RWPE2 (cell line): ENCODE measurements at regions not wholly inside any gene's neighbourhood (a gene's known extent, or its start where the extent isn't known, plus 50 kb on each side); places are given as distances from the start of the nearest gene placed in this dataset.
"Not testable (repeated sequence)": the region's sequence is repeated elsewhere in the genome, so short reads cannot be mapped to it uniquely, and the experiment has no call there.

Experiments used
- ATAC-seq: fragments of 200-7000 bp; cut with Tn5 transposase; 3 replicates; pipeline ENCODE4 v1.9.1; 2021; ENCODE audit warnings: low read depth
- DNase-seq: peaks from one replicate; pipeline ENCODE4 v3.0.0-alpha.2; 2020; ENCODE audit warnings: low spot score
- H3K27ac ChIP-seq: fragments of 450-650 bp; 2 replicates; pipeline ENCODE4 v1.5.1; 2017; ENCODE audit warnings: mild to moderate bottlenecking; ENCODE audit not compliant: poor library complexity, severe bottlenecking
- H3K27me3 ChIP-seq: fragments of 250-450 bp; sonication (Bioruptor Pico); 2 replicates; pipeline ENCODE4 v1.5.1; 2021; ENCODE audit warnings: mild to moderate bottlenecking, moderate library complexity; ENCODE audit not compliant: insufficient read depth, poor library complexity, severe bottlenecking
- H3K36me3 ChIP-seq: fragments of 250-450 bp; sonication (Bioruptor Pico); 2 replicates; pipeline ENCODE4 v1.5.1; 2020; ENCODE audit warnings: low read depth, mild to moderate bottlenecking, moderate library complexity
- H3K4me1 ChIP-seq: fragments of 250-450 bp; sonication (Bioruptor Pico); 2 replicates; pipeline ENCODE4 v1.5.1; 2021; ENCODE audit warnings: mild to moderate bottlenecking, moderate library complexity; ENCODE audit not compliant: insufficient read depth, poor library complexity, severe bottlenecking
- H3K4me3 ChIP-seq: fragments of 250-450 bp; sonication (Bioruptor Pico); 2 replicates; pipeline ENCODE4 v1.5.1; 2021; ENCODE audit warnings: mild to moderate bottlenecking, moderate library complexity; ENCODE audit not compliant: severe bottlenecking
- H3K9me3 ChIP-seq: fragments of 250-450 bp; sonication (Bioruptor Pico); 2 replicates; pipeline ENCODE4 v1.5.1; 2021; ENCODE audit warnings: mild to moderate bottlenecking, moderate library complexity; ENCODE audit not compliant: severe bottlenecking
- CTCF ChIP-seq: fragments of 450-650 bp; IDR thresholded peaks from one replicate; pipeline ENCODE4 v1.5.1; 2017; ENCODE audit warnings: mild to moderate bottlenecking, moderate library complexity; ENCODE audit not compliant: poor library complexity, severe bottlenecking

GRCh38 chr13:90652036-90652435 is 695.5 kb upstream of the MIR17HG start:
- ATAC-seq = no peak
- no peak for TF ChIP-seq CTCF

GRCh38 chr13:90654970-90655369 is 692.5 kb upstream of the MIR17HG start:
- Histone ChIP-seq H3K9me3 (peaks cover 10% of the 10 kb centered on the region), H3K27ac (no peak overlapping the region), H3K36me3 (no peaks in the 10 kb centered on the region), H3K4me1 (no peaks in the 10 kb centered on the region), H3K4me3 (no peak overlapping the region), H3K27me3 (no peaks in the 10 kb centered on the region)
- no peak for TF ChIP-seq CTCF
- DNase-seq (no peak), ATAC-seq (no peak)

More at GRCh38 chr13:90652036-90652435, 695.5 kb upstream of the MIR17HG start:
- Histone ChIP-seq H3K36me3 (no peaks in the 10 kb centered on the region), H3K9me3 (peaks cover 12% of the 10 kb centered on the region), H3K4me3 (no peak overlapping the region), H3K27ac (no peak overlapping the region), H3K27me3 (no peaks in the 10 kb centered on the region), H3K4me1 (no peaks in the 10 kb centered on the region)
- no peak for DNase-seq

DNA sequence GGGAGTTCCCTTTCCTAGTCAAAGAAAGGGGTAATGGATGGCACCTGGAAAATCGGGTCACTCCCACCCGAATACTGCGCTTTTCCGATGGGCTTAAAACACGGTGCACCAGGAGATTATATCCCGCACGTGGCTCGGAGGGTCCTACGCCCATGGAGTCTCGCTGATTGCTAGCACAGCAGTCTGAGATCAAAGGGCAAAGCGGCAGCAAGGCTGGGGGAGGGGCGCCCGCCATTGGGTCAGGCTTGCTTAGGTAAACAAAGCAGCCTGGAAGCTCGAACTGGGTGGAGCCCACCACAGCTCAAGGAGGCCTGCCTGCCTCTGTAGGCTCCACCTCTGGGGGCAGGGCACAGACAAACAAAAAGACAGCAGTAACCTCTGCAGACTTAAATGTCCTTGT is 683.3 kb upstream of the MIR17HG start:
- not testable (repeated sequence) for H3K4me3 ChIP-seq, DNase-seq, H3K27ac ChIP-seq, H3K36me3 ChIP-seq, H3K4me1 ChIP-seq, H3K27me3 ChIP-seq, H3K9me3 ChIP-seq, ATAC-seq

GRCh38 chr13:90673746-90674145 is 673.7 kb upstream of the MIR17HG start:
- no peaks in the 10 kb centered on the region for H3K4me1 ChIP-seq
- DNase-seq (no peak), ATAC-seq (no peak)
- H3K36me3 ChIP-seq = no peaks in the 10 kb centered on the region
- H3K27ac ChIP-seq = no peak overlapping the region
- H3K4me3 ChIP-seq = no peak overlapping the region
- no peaks in the 10 kb centered on the region for H3K9me3 ChIP-seq
- no peaks in the 10 kb centered on the region for H3K27me3 ChIP-seq
- no peak for TF ChIP-seq CTCF

DNA sequence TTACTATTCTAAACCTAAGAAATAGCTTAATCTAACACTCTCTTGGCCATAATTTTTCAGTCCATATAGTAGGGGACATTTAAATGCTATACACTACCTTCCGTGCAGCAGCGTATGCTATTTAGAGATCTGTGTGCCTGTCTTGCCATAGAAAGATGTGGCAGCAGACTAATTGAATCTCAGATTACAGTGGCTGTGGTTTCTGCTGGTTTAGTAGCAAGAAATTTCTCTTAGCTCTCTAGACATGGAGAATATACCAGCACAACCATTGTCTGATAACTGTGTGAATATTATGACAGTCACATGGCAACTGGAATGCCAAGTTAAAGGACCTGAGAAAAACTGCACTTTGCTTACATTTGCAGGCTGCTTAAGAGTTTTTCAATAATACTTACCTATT is 672.4 kb upstream of the MIR17HG start:
- DNase-seq = no peak
- Histone ChIP-seq H3K9me3 (no peaks in the 10 kb centered on the region), H3K27me3 (no peaks in the 10 kb centered on the region), H3K27ac (no peak overlapping the region), H3K4me3 (no peak overlapping the region), H3K36me3 (no peaks in the 10 kb centered on the region), H3K4me1 (no peaks in the 10 kb centered on the region)
- no peak for ATAC-seq
- TF ChIP-seq CTCF = no peak
